Amygdala (tissue), 56 donors: ENCODE measurements at regions not wholly inside any gene's neighbourhood (a gene's known extent, or its start where the extent isn't known, plus 50 kb on each side); places are given as distances from the start of the nearest gene placed in this dataset.
A peak's percentile ranks its signal among the peaks of the same experiment; 100 is the strongest.

ENCODE experiments used
- DNase-seq, 56 donors: peaks; one replicate each; lab custom pipeline; 2025; lab: John Stamatoyannopoulos, UW

- no peak for DNase-seq
These were observed 617.0 kb upstream of the CDH18 start for GRCh38 chr5:20604992-20605391.

- no peak for DNase-seq
These were observed 613.7 kb upstream of the CDH18 start for GRCh38 chr5:20601678-20602100.

GRCh38 chr5:20590356-20590755 is 602.4 kb upstream of the CDH18 start:
- DNase-seq: no peak

DNA sequence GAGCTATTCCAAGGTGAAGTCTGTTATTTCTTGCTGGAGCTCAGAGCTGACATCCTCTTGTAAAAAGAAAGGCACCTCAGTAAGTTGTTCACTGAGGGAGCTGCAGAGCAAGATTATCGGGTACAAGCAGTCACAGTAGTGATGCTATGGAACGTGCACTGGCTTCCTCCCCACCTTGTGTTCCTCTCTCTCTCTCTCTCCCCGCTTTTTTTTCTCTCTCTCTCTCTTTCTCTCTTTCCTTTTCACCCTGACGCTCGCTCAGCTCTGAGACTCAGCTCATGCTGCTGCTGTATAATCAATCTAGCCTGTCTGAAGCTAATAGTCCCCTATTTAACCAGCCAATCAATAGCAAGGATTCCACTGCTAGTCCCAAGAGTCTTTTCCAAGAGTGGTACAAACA is 587.6 kb upstream of the CDH18 start:
- peak in 3 of 56 donors; percentile 0 to 2 (median 1) for DNase-seq

- no peak for DNase-seq
These were observed 586.6 kb upstream of the CDH18 start for GRCh38 chr5:20574576-20574975.

GRCh38 chr5:20572614-20573013 is 584.6 kb upstream of the CDH18 start:
- DNase-seq: no peak

DNA sequence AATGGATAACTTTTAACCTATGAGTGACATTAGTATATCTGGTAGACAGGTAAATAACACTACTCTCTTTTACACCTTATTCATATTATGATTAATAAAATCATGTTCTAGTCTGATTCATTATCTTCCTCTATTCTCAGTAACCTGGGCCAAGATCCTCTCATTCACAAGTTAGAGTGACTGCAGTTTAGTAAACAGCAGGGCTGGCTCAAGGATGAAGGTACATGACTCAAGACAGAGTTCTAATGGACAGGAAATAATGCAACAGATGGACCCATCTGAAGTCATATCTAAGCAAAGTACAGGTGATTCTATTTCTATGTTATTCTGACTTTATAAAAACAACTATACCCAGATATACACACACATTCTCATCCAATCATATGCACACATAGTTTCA is 582.5 kb upstream of the CDH18 start:
- DNase-seq: no peak

DNA sequence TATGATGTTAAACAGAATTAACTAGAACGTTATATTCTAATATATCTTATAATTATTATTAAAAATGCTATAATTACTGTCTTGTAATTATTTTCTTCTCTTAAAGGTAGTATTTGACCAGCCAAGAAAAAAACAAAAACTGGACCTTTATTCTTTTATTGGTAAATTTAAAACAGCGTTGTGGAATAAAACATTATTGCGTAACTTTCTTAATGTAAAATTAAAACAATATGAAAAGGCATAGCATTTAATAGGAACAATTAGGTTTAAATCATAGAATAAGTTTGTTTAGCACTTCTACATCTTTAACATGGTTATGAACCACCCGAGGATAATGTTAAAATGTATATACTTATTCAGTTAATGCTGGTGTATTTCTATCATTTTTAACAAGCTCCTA is 574.5 kb upstream of the CDH18 start:
- no peak for DNase-seq

DNA sequence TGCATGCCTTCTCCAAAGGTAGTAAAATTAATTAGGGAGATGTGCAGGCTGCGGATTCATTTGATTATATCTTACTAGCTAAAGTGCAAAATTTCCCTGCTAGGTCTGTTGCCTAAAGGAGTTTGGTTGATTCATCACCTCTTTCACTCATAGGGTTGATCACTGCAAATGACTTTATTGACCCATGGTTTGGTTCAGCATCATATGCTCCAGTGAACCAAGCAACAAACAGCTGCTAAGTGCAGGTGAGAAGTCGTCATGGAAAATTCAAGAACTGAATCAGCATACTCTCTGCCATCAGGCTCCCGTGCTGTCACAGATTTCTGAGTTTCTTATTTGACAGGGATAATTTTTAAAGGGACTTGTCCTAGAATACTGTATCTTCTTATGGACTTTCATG is 571.8 kb upstream of the CDH18 start:
- DNase-seq: no peak

DNA sequence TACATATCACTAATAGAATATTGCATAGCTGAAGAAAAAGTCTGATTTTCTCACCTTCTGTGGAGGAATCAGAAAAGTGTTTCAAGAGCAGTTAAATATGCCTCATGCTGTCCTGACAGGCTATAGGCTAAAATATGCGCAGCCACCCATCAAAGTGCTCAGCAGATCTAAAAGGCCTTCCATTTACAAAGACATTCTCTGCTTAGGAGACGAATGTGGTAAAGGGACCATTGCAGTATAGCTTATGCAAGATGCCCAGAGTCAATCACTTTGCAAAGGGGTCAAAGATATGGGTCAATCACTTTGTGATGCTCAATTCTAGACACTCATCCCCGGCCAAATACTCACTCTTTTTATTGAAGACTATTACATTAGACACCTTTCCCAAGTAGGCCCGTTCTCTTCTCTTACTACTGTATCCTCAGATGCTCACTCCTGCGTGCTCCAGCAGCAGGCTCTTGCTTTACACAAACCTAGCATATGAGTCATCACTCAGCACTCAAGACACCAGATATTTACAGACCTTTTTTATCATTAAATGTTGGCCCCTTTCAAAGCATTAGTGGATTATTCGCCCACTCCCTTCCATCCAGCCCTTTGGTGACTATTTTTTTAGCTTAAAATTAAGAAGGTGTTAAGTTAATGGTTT is 568.2 kb upstream of the CDH18 start:
- no peak for DNase-seq

DNA sequence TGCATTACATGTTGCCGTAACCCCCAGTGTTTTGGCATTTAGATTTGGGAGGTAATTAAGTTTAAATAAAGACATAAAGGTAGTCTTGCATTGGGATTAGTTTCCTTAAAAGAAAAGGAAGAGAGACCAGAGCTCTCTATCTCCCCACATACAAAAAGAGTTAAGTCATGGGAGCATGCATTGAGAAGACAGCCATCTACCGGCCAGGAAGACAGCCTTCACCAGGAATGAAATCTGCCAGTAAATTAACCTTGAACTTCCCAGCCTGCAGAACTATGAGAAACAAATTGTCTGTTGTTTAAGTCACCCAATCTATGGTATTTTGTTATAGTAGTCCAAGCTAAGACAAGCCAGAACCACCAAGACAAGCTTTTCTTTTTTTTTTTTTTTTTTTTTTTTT is 567.0 kb upstream of the CDH18 start:
- no peak for DNase-seq

DNA sequence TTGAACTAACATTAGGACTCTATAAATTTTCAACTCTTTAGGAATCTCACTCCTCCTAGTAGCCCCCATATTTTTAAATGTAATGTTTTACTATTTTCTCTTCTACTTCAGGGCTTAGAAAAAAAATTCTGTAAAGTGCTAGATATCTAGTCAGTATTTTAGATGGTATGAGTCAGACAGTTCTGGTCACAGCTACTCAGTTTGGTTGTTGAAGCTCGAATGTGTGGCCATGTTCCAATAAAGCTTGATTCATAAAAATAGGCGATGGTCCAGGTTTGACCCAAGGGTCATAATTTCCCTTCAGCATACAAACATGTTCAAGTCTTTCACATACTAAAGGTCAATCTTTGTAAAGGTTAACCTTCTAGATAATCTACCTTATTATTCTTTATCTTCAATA is 566.0 kb upstream of the CDH18 start:
- no peak for DNase-seq

GRCh38 chr5:20537911-20538703 is 550.1 kb upstream of the CDH18 start:
- DNase-seq: peak in 1 of 56 donors; percentile 12

GRCh38 chr5:20536813-20537212 is 548.8 kb upstream of the CDH18 start:
- no peak for DNase-seq

- DNase-seq: no peak
These were observed 548.3 kb upstream of the CDH18 start for GRCh38 chr5:20536341-20536740.

GRCh38 chr5:20528471-20528870 is 540.5 kb upstream of the CDH18 start:
- DNase-seq: no peak

- DNase-seq: no peak
These were observed 537.1 kb upstream of the CDH18 start for GRCh38 chr5:20524991-20525529.

DNA sequence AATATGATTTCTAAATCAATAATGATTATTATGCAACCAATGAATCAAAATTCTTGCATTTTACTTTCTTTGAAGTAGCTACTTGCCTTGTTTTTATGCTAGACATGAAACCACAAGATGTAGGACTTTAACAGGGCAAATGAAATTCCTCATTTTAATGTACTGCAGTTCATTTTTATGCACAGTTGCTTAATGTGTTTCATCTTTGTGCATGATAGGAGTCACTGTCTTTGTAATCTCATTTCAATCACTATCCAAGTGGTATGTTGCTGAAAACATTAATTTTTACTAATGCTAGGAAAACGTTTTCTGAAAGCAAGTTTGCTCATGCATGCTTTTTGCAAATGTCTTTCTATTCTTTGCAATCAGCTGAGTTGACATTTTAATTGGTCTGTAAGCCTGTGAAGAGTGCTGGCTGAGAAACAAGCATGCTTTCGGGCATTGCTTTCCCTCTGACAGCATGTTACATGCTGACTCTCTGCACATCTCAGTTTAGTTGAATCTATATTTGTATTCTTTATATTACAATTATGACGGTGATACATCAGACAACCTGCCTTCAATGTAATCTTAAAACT is 535.0 kb upstream of the CDH18 start:
- no peak for DNase-seq

- no peak for DNase-seq
These were observed 527.6 kb upstream of the CDH18 start for GRCh38 chr5:20515606-20516005.

DNA sequence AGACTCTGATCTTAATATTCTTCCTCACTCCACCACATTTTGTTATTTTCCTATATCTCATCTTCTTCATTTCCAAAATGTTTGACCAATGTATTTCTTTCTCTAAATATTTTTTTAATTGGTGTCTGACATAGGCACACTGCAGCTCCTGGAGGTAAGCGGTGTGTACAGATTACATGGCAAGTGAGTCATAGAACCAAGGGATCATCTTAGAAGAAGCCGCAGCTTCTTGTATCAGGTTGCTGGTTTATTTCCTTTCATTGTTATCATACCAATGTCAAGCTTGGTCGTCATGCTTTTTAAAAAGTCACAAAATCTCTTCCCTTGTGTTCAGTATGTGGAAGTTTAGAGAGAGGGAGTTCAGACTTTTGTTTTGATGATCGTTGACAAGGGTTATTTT is 526.1 kb upstream of the CDH18 start:
- DNase-seq: no peak

GRCh38 chr5:20500546-20500945 is 512.5 kb upstream of the CDH18 start:
- DNase-seq: no peak

- no peak for DNase-seq
These were observed 510.9 kb upstream of the CDH18 start for GRCh38 chr5:20498926-20499325.
